Neuronal stem cell (in vitro differentiated cells): ENCODE measurements at regions not wholly inside any gene's neighbourhood (a gene's known extent, or its start where the extent isn't known, plus 50 kb on each side); places are given as distances from the start of the nearest gene placed in this dataset.

Source experiments
- DNase-seq: peaks from one replicate; pipeline ENCODE4 v3.0.0-alpha.2; 2013; ENCODE audit warnings: low spot score
- H2AFZ ChIP-seq: one replicate; pipeline ENCODE4 v1.6.1; 2013; ENCODE audit warnings: mild to moderate bottlenecking, low read length, inconsistent platforms
- H2AK5ac ChIP-seq: 2 replicates; pipeline ENCODE4 v1.6.1; 2013; ENCODE audit warnings: low read depth, mild to moderate bottlenecking, inconsistent platforms, low read length, moderate library complexity, mixed read lengths
- H2BK120ac ChIP-seq: 2 replicates; pipeline ENCODE4 v1.6.1; 2013; ENCODE audit warnings: low read depth, mild to moderate bottlenecking, inconsistent platforms, low read length, moderate library complexity, mixed read lengths
- H2BK12ac ChIP-seq: one replicate; pipeline ENCODE4 v1.6.1; 2013; ENCODE audit warnings: low read length, inconsistent platforms
- H2BK15ac ChIP-seq: 2 replicates; pipeline ENCODE4 v1.6.1; 2013; ENCODE audit warnings: mild to moderate bottlenecking, low read length, inconsistent platforms, mixed read lengths
- H2BK5ac ChIP-seq: one replicate; pipeline ENCODE4 v1.6.1; 2013; ENCODE audit warnings: inconsistent platforms, mild to moderate bottlenecking, low read length, moderate library complexity
- H3K14ac ChIP-seq: one replicate; pipeline ENCODE4 v1.6.1; 2013; ENCODE audit warnings: low read length, inconsistent platforms
- H3K18ac ChIP-seq: 2 replicates; pipeline ENCODE4 v1.6.1; 2013; ENCODE audit warnings: low read length, inconsistent platforms
- H3K23ac ChIP-seq: 2 replicates; pipeline ENCODE4 v1.6.1; 2013; ENCODE audit warnings: low read depth, mild to moderate bottlenecking, mixed read lengths, low read length, inconsistent platforms; ENCODE audit not compliant: poor library complexity
- H3K27ac ChIP-seq: replicated peaks from 3 replicates; pipeline ENCODE4 v1.5.1; 2013; ENCODE audit warnings: low read length, inconsistent platforms
- H3K27me3 ChIP-seq, 3 experiments: 2 replicates each; pipeline ENCODE4 v1.6.1; 2013; ENCODE audit warnings: low read length in 3 of 3, mild to moderate bottlenecking in 2 of 3, inconsistent platforms in 1 of 3, low read depth in 1 of 3, mixed read lengths in 1 of 3, moderate library complexity in 1 of 3; ENCODE audit not compliant: control insufficient read depth in 3 of 3, insufficient read depth in 3 of 3
- H3K36me3 ChIP-seq, 2 donors: replicated peaks in 1 of 2; 2 replicates each; pipeline ENCODE4 v1.6.1; 2013; ENCODE audit warnings: low read length in 2 of 2; ENCODE audit not compliant: control insufficient read depth in 2 of 2, insufficient read depth in 2 of 2
- H3K4ac ChIP-seq: 2 replicates; pipeline ENCODE4 v1.6.1; 2013; ENCODE audit warnings: inconsistent platforms, mild to moderate bottlenecking, low read length, moderate library complexity
- H3K4me1 ChIP-seq, 2 donors: 1 replicate in 1 of 2; 2 replicates in 1 of 2; pipeline ENCODE4 v1.6.1; 2013; ENCODE audit warnings: low read length in 2 of 2, low read depth in 1 of 2; ENCODE audit not compliant: control insufficient read depth in 2 of 2, insufficient read depth in 1 of 2
- H3K4me2 ChIP-seq: one replicate; pipeline ENCODE4 v1.6.1; 2013; ENCODE audit warnings: mild to moderate bottlenecking, low read length, inconsistent platforms; ENCODE audit not compliant: insufficient read depth, poor library complexity, severe bottlenecking
- H3K4me3 ChIP-seq, 2 donors: 2 replicates each; pipeline ENCODE4 v1.5.1; 2013; ENCODE audit warnings: low read length in 2 of 2, mild to moderate bottlenecking in 2 of 2, inconsistent platforms in 1 of 2, moderate library complexity in 1 of 2
- H3K79me1 ChIP-seq: one replicate; pipeline ENCODE4 v1.6.1; 2013; ENCODE audit warnings: low read depth, mild to moderate bottlenecking, inconsistent platforms, low read length, moderate library complexity
- H3K9ac ChIP-seq: one replicate; pipeline ENCODE4 v1.6.1; 2013; ENCODE audit warnings: mild to moderate bottlenecking, low read depth, low read length, inconsistent platforms; ENCODE audit not compliant: poor library complexity
- H3K9me3 ChIP-seq, 2 donors: replicated peaks in 1 of 2; 2 replicates each; pipeline versions ENCODE3 to v1.6.1; 2013; ENCODE audit warnings: low read length in 2 of 2, mild to moderate bottlenecking in 2 of 2, inconsistent platforms in 1 of 2, low read depth in 1 of 2, mixed read lengths in 1 of 2, moderate library complexity in 1 of 2; ENCODE audit not compliant: control insufficient read depth in 2 of 2, insufficient read depth in 1 of 2
- H4K8ac ChIP-seq: one replicate; pipeline ENCODE4 v1.6.1; 2013; ENCODE audit warnings: low read depth, mild to moderate bottlenecking, inconsistent platforms, low read length, moderate library complexity
- H4K91ac ChIP-seq: one replicate; pipeline ENCODE4 v1.6.1; 2013; ENCODE audit warnings: low read length, low read depth, mild to moderate bottlenecking, inconsistent platforms; ENCODE audit not compliant: poor library complexity
- WGBS, 2 donors: extraction: QIAGEN DNeasy Blood & Tissue Kit; methylation state at CpG; one replicate each; pipeline ENCODE4 v1.1.7; 2013; ENCODE audit warnings: missing lambda C conversion rate in 2 of 2, mixed read lengths in 1 of 2; ENCODE audit not compliant: insufficient read length in 2 of 2, insufficient replicate concordance in 1 of 2; ENCODE audit errors: extremely low coverage in 2 of 2; 5-methylcytosine and 5-hydroxymethylcytosine counted together

DNA sequence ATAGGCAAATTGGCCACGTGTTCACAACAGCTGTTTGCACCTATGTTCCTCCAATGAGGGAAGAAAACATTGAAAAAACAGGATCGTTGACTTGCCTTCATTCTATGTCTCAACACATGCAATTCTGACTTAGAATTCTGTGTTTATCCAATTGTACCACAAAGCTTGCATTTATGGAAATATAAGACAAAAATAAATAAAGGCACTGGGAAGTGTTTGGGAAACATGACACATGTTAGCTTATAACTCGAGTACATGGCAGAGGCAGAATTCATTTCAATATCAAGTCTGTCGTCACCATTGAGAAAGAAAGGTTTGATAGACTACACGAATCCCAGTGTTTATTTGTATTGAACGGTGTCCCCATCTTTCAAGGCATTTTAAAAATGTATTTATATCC is 291.2 kb downstream of the AHR start:
- Histone ChIP-seq H4K8ac (no peak overlapping the region), H3K14ac (no peak overlapping the region), H3K27me3 (peaks cover 0 to 2% (median 0%) of the 10 kb centered on the region in 3 experiments), H3K9ac (no peak overlapping the region), H3K18ac (no peak overlapping the region), H3K27ac (no peak overlapping the region), H3K79me1 (no peaks in the 10 kb centered on the region), H3K9me3 (no peaks in the 10 kb centered on the region), H2BK15ac (no peak overlapping the region), H2AK5ac (no peak overlapping the region), H2BK12ac (no peak overlapping the region), H3K4me3 (no peak overlapping the region), H3K23ac (no peak overlapping the region), H3K4me2 (no peak overlapping the region), H2BK120ac (no peak overlapping the region), H3K4ac (no peak overlapping the region), H3K4me1 (no peaks in the 10 kb centered on the region), H2BK5ac (no peak overlapping the region), H4K91ac (no peak overlapping the region), H3K36me3 (no peaks in the 10 kb centered on the region), H2AFZ (no peak overlapping the region)
- no peak for DNase-seq
- WGBS, 2 donors: no CpG with 5 or more reads among the region's 6 CpGs

DNA sequence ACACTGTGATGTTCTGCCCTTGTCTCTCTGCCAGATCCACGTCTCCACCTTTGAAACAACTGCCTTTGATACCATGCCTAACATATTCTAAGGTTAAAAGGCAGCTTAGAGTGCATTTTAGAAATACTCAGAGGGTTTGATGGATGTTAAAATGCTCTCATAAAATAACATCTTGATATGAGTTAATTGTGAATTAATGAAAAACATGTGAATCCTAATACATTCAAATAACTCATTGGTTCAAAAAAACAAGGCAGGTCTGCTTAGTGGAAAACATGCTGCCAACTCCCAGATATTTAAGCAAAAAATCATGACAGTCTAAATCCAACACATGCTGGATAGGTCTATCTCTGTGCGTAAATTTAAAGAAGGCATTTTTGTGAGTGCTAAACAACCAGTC is 291.8 kb downstream of the AHR start:
- H3K18ac ChIP-seq: no peak overlapping the region
- no peak overlapping the region for H3K4me3 ChIP-seq
- H2AK5ac ChIP-seq: no peak overlapping the region
- H3K9ac ChIP-seq: no peak overlapping the region
- H3K4me1 ChIP-seq: no peaks in the 10 kb centered on the region
- H4K8ac ChIP-seq: no peak overlapping the region
- no peak overlapping the region for H2BK120ac ChIP-seq
- H3K14ac ChIP-seq: no peak overlapping the region
- no peak overlapping the region for H2AFZ ChIP-seq
- H3K27ac ChIP-seq: no peak overlapping the region
- no peak overlapping the region for H2BK5ac ChIP-seq
- H4K91ac ChIP-seq: no peak overlapping the region
- no peak overlapping the region for H3K4me2 ChIP-seq
- no peaks in the 10 kb centered on the region for H3K79me1 ChIP-seq
- H3K36me3 ChIP-seq: no peaks in the 10 kb centered on the region
- H3K27me3 ChIP-seq: peaks cover 0 to 2% (median 0%) of the 10 kb centered on the region in 3 experiments
- H2BK15ac ChIP-seq: no peak overlapping the region
- WGBS, 2 donors: no CpG with 5 or more reads among the region's 2 CpGs
- H3K23ac ChIP-seq: no peak overlapping the region
- no peak overlapping the region for H2BK12ac ChIP-seq
- no peak overlapping the region for H3K4ac ChIP-seq
- no peak for DNase-seq
- H3K9me3 ChIP-seq: no peaks in the 10 kb centered on the region

DNA sequence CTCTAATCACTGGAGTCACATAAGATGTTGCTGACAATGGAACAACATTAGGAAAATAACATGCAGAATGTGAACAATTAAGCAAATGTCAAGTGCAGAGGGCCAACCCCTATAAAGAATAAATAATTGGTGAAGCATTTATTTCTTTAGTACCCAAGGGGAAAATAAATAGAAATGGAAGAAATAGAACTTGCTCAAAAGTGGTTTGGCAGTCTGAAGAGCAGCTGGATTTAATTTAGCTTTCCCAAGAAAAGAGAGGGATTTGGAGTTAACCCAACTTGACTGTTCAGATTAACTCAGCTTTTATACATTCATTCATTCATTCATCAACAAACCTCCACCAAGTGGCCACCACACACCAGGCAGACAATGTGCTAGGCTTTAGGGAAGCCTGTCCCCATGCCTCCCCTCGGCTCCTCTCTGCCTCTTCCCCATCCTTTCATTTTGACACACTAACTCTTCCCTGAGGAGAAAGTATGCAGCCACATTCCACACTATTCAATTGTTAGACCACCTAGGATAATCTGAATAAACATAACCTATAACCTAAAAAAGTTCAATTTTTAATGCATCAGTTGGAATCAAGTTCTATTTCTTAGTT is 295.5 kb downstream of the AHR start:
- Histone ChIP-seq H3K9ac (no peak overlapping the region), H3K36me3 (no peaks in the 10 kb centered on the region), H2BK12ac (no peak overlapping the region), H3K27ac (no peak overlapping the region), H3K79me1 (no peaks in the 10 kb centered on the region), H3K18ac (no peak overlapping the region), H2AK5ac (no peak overlapping the region), H3K4me1 (no peaks in the 10 kb centered on the region), H3K27me3 (peaks cover 0 to 2% (median 0%) of the 10 kb centered on the region in 3 experiments), H3K9me3 (no peaks in the 10 kb centered on the region), H2BK120ac (no peak overlapping the region), H4K91ac (no peak overlapping the region), H3K4ac (no peak overlapping the region), H3K14ac (no peak overlapping the region), H2AFZ (no peak overlapping the region), H4K8ac (no peak overlapping the region), H2BK5ac (no peak overlapping the region), H2BK15ac (no peak overlapping the region), H3K4me2 (no peak overlapping the region), H3K23ac (no peak overlapping the region), H3K4me3 (no peak overlapping the region)
- WGBS, 2 donors: no CpG with 5 or more reads among the region's 1 CpG
- DNase-seq: no peak

DNA sequence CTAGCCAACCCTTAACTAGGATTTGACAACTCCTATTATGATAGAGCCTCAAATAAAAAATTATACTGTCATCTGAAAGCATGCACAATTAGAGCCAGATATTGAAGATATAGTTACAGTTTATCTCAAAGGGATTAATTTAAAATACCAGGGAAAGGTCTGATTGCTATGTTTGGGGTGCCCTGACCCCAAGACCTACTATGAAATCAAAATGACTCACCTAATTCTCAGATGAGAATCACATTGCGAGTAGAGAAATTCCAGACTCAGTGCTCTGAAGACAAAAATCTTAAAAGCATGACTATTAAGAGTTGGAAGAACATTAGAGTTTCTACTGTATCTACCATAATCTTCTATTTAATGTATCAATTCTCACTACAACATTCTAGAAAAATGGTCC is 297.1 kb downstream of the AHR start:
- Histone ChIP-seq H2AK5ac (no peak overlapping the region), H2BK12ac (no peak overlapping the region), H3K9ac (no peak overlapping the region), H2BK120ac (no peak overlapping the region), H3K9me3 (no peaks in the 10 kb centered on the region), H3K79me1 (no peaks in the 10 kb centered on the region), H2BK15ac (no peak overlapping the region), H3K14ac (no peak overlapping the region), H3K4me2 (no peak overlapping the region), H3K18ac (no peak overlapping the region), H3K4ac (no peak overlapping the region), H4K91ac (no peak overlapping the region), H3K27me3 (peaks cover 0 to 2% (median 0%) of the 10 kb centered on the region in 3 experiments), H3K4me1 (no peaks in the 10 kb centered on the region), H3K27ac (no peak overlapping the region), H2AFZ (no peak overlapping the region), H4K8ac (no peak overlapping the region), H3K23ac (no peak overlapping the region), H3K36me3 (no peaks in the 10 kb centered on the region), H2BK5ac (no peak overlapping the region), H3K4me3 (no peak overlapping the region)
- DNase-seq: no peak
- WGBS, 2 donors: no CpG with 5 or more reads among the region's 1 CpG
